GM12872 (cell line): ENCODE measurements at regions not wholly inside any gene's neighbourhood (a gene's known extent, or its start where the extent isn't known, plus 50 kb on each side); places are given as distances from the start of the nearest gene placed in this dataset.

Source experiments
- CTCF ChIP-seq: IDR thresholded peaks from 3 replicates; pipeline ENCODE4 v1.5.1; 2011; ENCODE audit warnings: low read depth, mild to moderate bottlenecking, low read length, moderate library complexity; ENCODE audit not compliant: insufficient read depth

GRCh38 chr12:92603741-92604432 lies 98.9 kb upstream of the PLEKHG7 start:
- peak; percentile 42; the same call in 1 of the 3 replicates for TF ChIP-seq CTCF

- TF ChIP-seq CTCF = no peak
Observed at GRCh38 chr12:92602930-92603623, 99.7 kb upstream of the PLEKHG7 start.

GRCh38 chr12:92602476-92602875 lies 100.3 kb upstream of the PLEKHG7 start:
- TF ChIP-seq CTCF = no peak

- no peak for TF ChIP-seq CTCF
Observed at GRCh38 chr12:92601680-92602079, 101.1 kb upstream of the PLEKHG7 start.

GRCh38 chr12:92601176-92601575 lies 101.6 kb upstream of the PLEKHG7 start:
- TF ChIP-seq CTCF = no peak

- no peak for TF ChIP-seq CTCF
Observed at GRCh38 chr12:92600052-92600451, 102.7 kb upstream of the PLEKHG7 start.

GRCh38 chr12:92597997-92598396 lies 104.8 kb upstream of the PLEKHG7 start:
- no peak for TF ChIP-seq CTCF
